MCF 10A (cell line): ENCODE measurements at regions not wholly inside any gene's neighbourhood (a gene's known extent, or its start where the extent isn't known, plus 50 kb on each side); places are given as distances from the start of the nearest gene placed in this dataset.

Experiments
- BruUV-seq: library from RNA; stranded (reverse); fragments of 400-500 nt; replicated peaks from 2 replicates; lab custom pipeline; 2021; lab: Mats Ljungman, UMichigan
- CTCF ChIA-PET: fragments of 300-600 bp; sonication (Branson Sonifier 250); formaldehyde crosslinking; extraction: SDS; loops from one replicate; lab custom pipeline; 2021; ENCODE audit warnings: antibody characterized with exemption, inconsistent platforms; lab: Yijun Ruan, JAX
- POLR2A ChIA-PET: fragments of 300-600, 350-650 bp; sonication (Branson Sonifier 250); formaldehyde crosslinking; extraction: SDS; loops from one replicate; lab custom pipeline; 2020; ENCODE audit warnings: antibody characterized with exemption, inconsistent platforms; lab: Yijun Ruan, JAX
- DNase-seq: peaks from one replicate; pipeline ENCODE4 v3.0.0-alpha.2; 2018; ENCODE audit not compliant: unreplicated experiment
- H3K27ac Mint-ChIP-seq: one replicate; pipeline ENCODE4 v1.8.0; 2022; ENCODE audit warnings: mild to moderate bottlenecking, low read depth, mixed read lengths; ENCODE audit not compliant: unreplicated experiment
- H3K27me3 Mint-ChIP-seq: one replicate; pipeline ENCODE4 v1.8.0; 2022; ENCODE audit warnings: mixed read lengths; ENCODE audit not compliant: insufficient read depth, unreplicated experiment
- H3K36me3 Mint-ChIP-seq: one replicate; pipeline ENCODE4 v1.8.0; 2022; ENCODE audit warnings: mild to moderate bottlenecking, moderate library complexity, mixed read lengths; ENCODE audit not compliant: insufficient read depth, unreplicated experiment
- H3K4me1 Mint-ChIP-seq: one replicate; pipeline ENCODE4 v1.8.0; 2022; ENCODE audit warnings: mixed read lengths; ENCODE audit not compliant: insufficient read depth, unreplicated experiment
- H3K4me3 Mint-ChIP-seq: one replicate; pipeline ENCODE4 v1.8.0; 2022; ENCODE audit warnings: mild to moderate bottlenecking, moderate library complexity, mixed read lengths; ENCODE audit not compliant: unreplicated experiment
- H3K9me3 Mint-ChIP-seq: one replicate; pipeline ENCODE4 v1.8.0; 2022; ENCODE audit warnings: mixed read lengths; ENCODE audit not compliant: unreplicated experiment
- intact Hi-C: fragments of 100-400 bp; cut with micrococcal nuclease; formaldehyde crosslinking; loops from 2 replicates; pipeline ENCODE4 v1.14.1; 2022
- TF ChIP-seq, protein P1 (sequence below): fragments of 200-600 bp; IDR thresholded peaks from one replicate; pipeline ENCODE4 v1.8.0; 2022; ENCODE audit warnings: antibody characterized with exemption, mild to moderate bottlenecking; ENCODE audit not compliant: unreplicated experiment

DNA sequence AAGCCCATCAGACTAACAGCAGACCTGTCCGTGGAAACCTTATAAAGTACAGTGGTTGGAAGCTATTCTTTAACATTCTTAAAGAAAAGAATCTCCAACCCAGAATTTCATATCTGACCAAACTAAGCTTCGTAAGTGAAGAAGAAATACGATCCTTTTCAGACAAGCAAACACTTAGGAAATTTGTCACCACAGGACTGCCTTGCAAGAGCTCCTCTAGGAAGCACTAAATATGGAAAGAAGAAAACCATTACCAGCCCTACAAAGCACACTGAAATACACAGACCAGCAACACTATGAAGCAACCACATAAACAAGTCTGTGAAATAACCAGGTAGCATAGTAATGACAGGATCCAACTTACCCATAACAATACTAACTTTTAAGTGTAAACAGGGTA lies 177.7 kb upstream of the PRSS1 start:
- no peaks in the 10 kb centered on the region for H3K27me3 Mint-ChIP-seq
- BruUV-seq = no TSS peak

DNA sequence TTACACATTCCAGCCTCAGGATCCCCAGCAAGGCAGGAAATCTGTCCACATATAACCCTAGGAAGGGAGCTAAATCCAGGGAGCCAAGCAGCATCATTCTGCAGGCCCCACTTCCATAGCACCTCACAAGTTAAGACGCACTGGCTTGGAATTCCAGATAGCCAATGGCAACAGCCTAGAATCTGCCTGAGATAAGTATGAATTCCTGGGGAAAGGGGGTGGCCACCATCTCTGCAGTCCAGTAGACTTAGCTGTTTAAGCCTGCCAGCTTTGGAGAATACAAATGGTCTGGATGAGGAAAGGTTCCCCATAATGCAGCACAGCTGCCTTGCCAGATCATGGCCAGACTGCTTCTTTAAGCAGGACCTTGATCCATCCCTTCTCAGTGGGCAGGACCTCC lies 179.4 kb upstream of the PRSS1 start:
- ChIA-PET POLR2A (interaction anchor here (1.3 to 1.5 kb wide), 3 partner anchors 11 to 14 kb away, joined by 3 to 5 read pairs (median 5); no protein-coding TSS in a partner anchor), CTCF (interaction anchor here (1.1 to 3.1 kb wide), 4 partner anchors 18 to 45 kb away, joined by 3 to 16 read pairs (median 4); no protein-coding TSS in a partner anchor)
- TF ChIP-seq, protein P1, sequence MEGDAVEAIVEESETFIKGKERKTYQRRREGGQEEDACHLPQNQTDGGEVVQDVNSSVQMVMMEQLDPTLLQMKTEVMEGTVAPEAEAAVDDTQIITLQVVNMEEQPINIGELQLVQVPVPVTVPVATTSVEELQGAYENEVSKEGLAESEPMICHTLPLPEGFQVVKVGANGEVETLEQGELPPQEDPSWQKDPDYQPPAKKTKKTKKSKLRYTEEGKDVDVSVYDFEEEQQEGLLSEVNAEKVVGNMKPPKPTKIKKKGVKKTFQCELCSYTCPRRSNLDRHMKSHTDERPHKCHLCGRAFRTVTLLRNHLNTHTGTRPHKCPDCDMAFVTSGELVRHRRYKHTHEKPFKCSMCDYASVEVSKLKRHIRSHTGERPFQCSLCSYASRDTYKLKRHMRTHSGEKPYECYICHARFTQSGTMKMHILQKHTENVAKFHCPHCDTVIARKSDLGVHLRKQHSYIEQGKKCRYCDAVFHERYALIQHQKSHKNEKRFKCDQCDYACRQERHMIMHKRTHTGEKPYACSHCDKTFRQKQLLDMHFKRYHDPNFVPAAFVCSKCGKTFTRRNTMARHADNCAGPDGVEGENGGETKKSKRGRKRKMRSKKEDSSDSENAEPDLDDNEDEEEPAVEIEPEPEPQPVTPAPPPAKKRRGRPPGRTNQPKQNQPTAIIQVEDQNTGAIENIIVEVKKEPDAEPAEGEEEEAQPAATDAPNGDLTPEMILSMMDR = no peak
- BruUV-seq = no TSS peak
- no peaks in the 10 kb centered on the region for H3K27me3 Mint-ChIP-seq
- intact Hi-C loops = no loop called here
- H3K27ac Mint-ChIP-seq = no peak overlapping the region
- no peak overlapping the region for H3K4me3 Mint-ChIP-seq
- peaks cover 15% of the 10 kb centered on the region for H3K4me1 Mint-ChIP-seq
- no peaks in the 10 kb centered on the region for H3K36me3 Mint-ChIP-seq
- DNase-seq = no peak
- peaks cover 9% of the 10 kb centered on the region for H3K9me3 Mint-ChIP-seq

More for the DNA sequence above, 177.7 kb upstream of the PRSS1 start:
- no peaks in the 10 kb centered on the region for H3K36me3 Mint-ChIP-seq
- H3K9me3 Mint-ChIP-seq = peaks cover 9% of the 10 kb centered on the region
- ChIA-PET CTCF (interaction anchor here (0.7 to 3.1 kb wide), 5 partner anchors 12 to 154 kb away, joined by 3 to 16 read pairs (median 4); no protein-coding TSS in a partner anchor), POLR2A (no interaction called here)
- TF ChIP-seq, protein P1 = no peak
- H3K4me3 Mint-ChIP-seq = no peak overlapping the region
- intact Hi-C loops = no loop called here
- no peak for DNase-seq
- H3K27ac Mint-ChIP-seq = no peak overlapping the region
- H3K4me1 Mint-ChIP-seq = peaks cover 10% of the 10 kb centered on the region

DNA sequence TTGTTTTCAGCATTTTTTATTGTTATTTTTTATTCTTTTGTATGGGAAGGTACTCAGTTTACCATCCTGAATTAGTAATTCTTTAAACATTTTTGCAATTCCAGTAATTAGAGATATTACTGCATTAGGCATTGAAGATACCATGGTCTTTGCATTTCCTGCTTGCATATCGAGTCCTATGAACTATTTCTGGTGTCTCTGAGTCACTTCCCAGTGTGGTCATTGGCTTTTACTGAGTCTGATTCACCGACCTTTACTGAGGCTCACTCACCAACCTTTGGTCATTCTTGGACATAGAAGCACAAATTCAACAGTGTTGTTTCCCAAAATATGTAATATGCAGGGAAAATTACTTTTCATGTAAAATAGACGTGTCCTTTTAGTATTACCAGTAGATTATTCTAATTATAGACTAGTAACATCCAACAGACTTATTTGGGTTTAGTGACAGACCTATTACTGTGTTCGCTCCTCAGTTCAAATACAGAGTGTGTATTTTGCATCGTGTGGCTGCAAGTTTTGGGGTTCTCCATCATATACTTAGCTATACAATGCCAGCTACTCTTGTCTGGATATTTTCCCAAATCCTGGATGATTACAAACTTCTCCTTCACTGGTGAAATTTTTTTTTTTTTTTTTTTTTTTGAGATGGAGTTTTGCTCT lies 180.7 kb upstream of the PRSS1 start:
- BruUV-seq = no TSS peak
- no peaks in the 10 kb centered on the region for H3K36me3 Mint-ChIP-seq
- CTCF ChIA-PET = interaction anchor here (0.7 to 1.4 kb wide), 2 partner anchors 35 to 438 kb away, joined by 4 to 5 read pairs; no protein-coding TSS in a partner anchor

More for the DNA sequence above, 180.7 kb upstream of the PRSS1 start:
- Mint-ChIP-seq H3K4me1 (peaks cover 15% of the 10 kb centered on the region), H3K27me3 (no peaks in the 10 kb centered on the region), H3K4me3 (no peak overlapping the region), H3K27ac (no peak overlapping the region), H3K9me3 (peaks cover 9% of the 10 kb centered on the region)
- intact Hi-C loops = no loop called here
- POLR2A ChIA-PET = interaction anchor here (0.7 to 1.5 kb wide), 2 partner anchors 12 to 1429 kb away, joined by 3 read pairs; no protein-coding TSS in a partner anchor
- TF ChIP-seq, protein P1 = no peak
- peak; percentile 65 for DNase-seq
